Right forelimb (tissue), 1 donor: ENCODE measurements at regions not wholly inside any gene's neighbourhood (a gene's known extent, or its start where the extent isn't known, plus 50 kb on each side); places are given as distances from the start of the nearest gene placed in this dataset.

Experiments used
- DNase-seq: peaks from one replicate; pipeline ENCODE4 v3.0.0-alpha.2; 2018

- DNase-seq = no peak
Measured at GRCh38 chr7:25638590-25639244, 410.4 kb upstream of the NPVF start.

GRCh38 chr7:25642849-25643248 is 414.6 kb upstream of the NPVF start:
- no peak for DNase-seq

- DNase-seq = no peak
Measured at GRCh38 chr7:25643286-25643685, 415.0 kb upstream of the NPVF start.

GRCh38 chr7:25643770-25644394 is 415.6 kb upstream of the NPVF start:
- no peak for DNase-seq

- no peak for DNase-seq
Measured at GRCh38 chr7:25646726-25647413, 418.6 kb upstream of the NPVF start.

- DNase-seq = no peak
Measured at GRCh38 chr7:25647872-25648271, 419.6 kb upstream of the NPVF start.

- no peak for DNase-seq
Measured at GRCh38 chr7:25652366-25652765, 424.1 kb upstream of the NPVF start.

- DNase-seq = no peak
Measured at GRCh38 chr7:25653384-25653783, 425.1 kb upstream of the NPVF start.

- DNase-seq = no peak
Measured at GRCh38 chr7:25656071-25656470, 427.8 kb upstream of the NPVF start.

GRCh38 chr7:25656581-25657026 is 428.3 kb upstream of the NPVF start:
- DNase-seq = no peak

- DNase-seq = no peak
Measured at GRCh38 chr7:25658375-25658774, 430.1 kb upstream of the NPVF start.

GRCh38 chr7:25659841-25660240 is 431.6 kb upstream of the NPVF start:
- no peak for DNase-seq

GRCh38 chr7:25662841-25663800 is 434.8 kb upstream of the NPVF start:
- no peak for DNase-seq

- DNase-seq = no peak
Measured at GRCh38 chr7:25663877-25664276, 435.6 kb upstream of the NPVF start.

GRCh38 chr7:25664593-25664992 is 436.3 kb upstream of the NPVF start:
- no peak for DNase-seq

GRCh38 chr7:25665374-25665773 is 437.1 kb upstream of the NPVF start:
- DNase-seq = no peak

GRCh38 chr7:25665903-25666670 is 437.8 kb upstream of the NPVF start:
- DNase-seq = no peak

GRCh38 chr7:25666671-25667060 is 438.4 kb upstream of the NPVF start:
- no peak for DNase-seq

- DNase-seq = no peak
Measured at GRCh38 chr7:25669281-25669781, 441.0 kb upstream of the NPVF start.

- no peak for DNase-seq
Measured at GRCh38 chr7:25669961-25670841, 441.9 kb upstream of the NPVF start.

- DNase-seq = no peak
Measured at GRCh38 chr7:25671111-25671510, 442.8 kb upstream of the NPVF start.
